H7 (cell line): ENCODE measurements at regions not wholly inside any gene's neighbourhood (a gene's known extent, or its start where the extent isn't known, plus 50 kb on each side); places are given as distances from the start of the nearest gene placed in this dataset.
"Not testable (repeated sequence)": the region's sequence is repeated elsewhere in the genome, so short reads cannot be mapped to it uniquely, and the experiment has no call there.

Experiments
- DNase-seq: peaks from one replicate; pipeline ENCODE4 v3.0.0; 2012
- H3K27me3 ChIP-seq: 2 replicates; pipeline ENCODE4 v1.6.0; 2011; ENCODE audit warnings: mild to moderate bottlenecking, low read length; ENCODE audit not compliant: control insufficient read depth, insufficient read depth
- H3K36me3 ChIP-seq: replicated peaks from 2 replicates; pipeline ENCODE4 v1.5.1; 2011; ENCODE audit warnings: low read length; ENCODE audit not compliant: control insufficient read depth, insufficient read depth
- H3K4me3 ChIP-seq: 2 replicates; pipeline ENCODE4 v1.5.1; 2011; ENCODE audit warnings: low read depth, mild to moderate bottlenecking, control low read depth, low read length, moderate library complexity; ENCODE audit not compliant: insufficient read depth

DNA sequence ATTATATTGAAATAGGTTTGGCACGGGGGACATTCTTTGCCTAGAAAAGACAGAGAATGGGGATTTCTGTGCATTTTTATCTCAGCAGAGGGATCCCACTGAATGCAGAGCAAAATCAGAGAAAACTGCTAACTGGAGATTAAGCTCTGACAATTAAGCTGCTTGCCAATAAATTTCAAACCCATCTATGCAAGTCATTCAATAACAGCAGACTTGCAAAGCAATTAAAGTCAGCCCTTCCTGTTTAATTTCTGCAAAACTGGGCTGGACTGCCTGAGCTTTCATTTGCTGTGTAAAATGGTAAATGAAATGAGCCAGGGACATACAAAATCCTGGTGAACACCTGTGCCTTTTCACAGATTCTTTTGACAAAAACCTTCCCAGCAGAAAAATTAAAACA lies 1273.9 kb upstream of the CNTN5 start:
- Histone ChIP-seq H3K27me3 (no peaks in the 10 kb centered on the region), H3K36me3 (no peaks in the 10 kb centered on the region), H3K4me3 (no peak overlapping the region)
- no peak for DNase-seq

GRCh38 chr11:97751405-97751804 lies 1269.3 kb upstream of the CNTN5 start:
- H3K27me3 ChIP-seq = no peaks in the 10 kb centered on the region
- DNase-seq = no peak
- no peaks in the 10 kb centered on the region for H3K36me3 ChIP-seq
- no peak overlapping the region for H3K4me3 ChIP-seq

- no peaks in the 10 kb centered on the region for H3K27me3 ChIP-seq
- no peak overlapping the region for H3K4me3 ChIP-seq
- DNase-seq = no peak
- no peaks in the 10 kb centered on the region for H3K36me3 ChIP-seq
These were observed 1268.8 kb upstream of the CNTN5 start for GRCh38 chr11:97751952-97752351.

GRCh38 chr11:97754976-97755375 lies 1265.8 kb upstream of the CNTN5 start:
- Histone ChIP-seq H3K36me3 (no peaks in the 10 kb centered on the region), H3K27me3 (no peaks in the 10 kb centered on the region), H3K4me3 (no peak overlapping the region)
- DNase-seq = no peak

GRCh38 chr11:97756571-97757335 lies 1264.0 kb upstream of the CNTN5 start:
- no peaks in the 10 kb centered on the region for H3K27me3 ChIP-seq
- no peaks in the 10 kb centered on the region for H3K36me3 ChIP-seq
- H3K4me3 ChIP-seq = no peak overlapping the region
- no peak for DNase-seq

- no peak for DNase-seq
- no peaks in the 10 kb centered on the region for H3K27me3 ChIP-seq
These were observed 1259.6 kb upstream of the CNTN5 start for GRCh38 chr11:97761175-97761574.

GRCh38 chr11:97764193-97764592 lies 1256.6 kb upstream of the CNTN5 start:
- Histone ChIP-seq H3K4me3 (no peak overlapping the region), H3K27me3 (no peaks in the 10 kb centered on the region), H3K36me3 (no peaks in the 10 kb centered on the region)
- no peak for DNase-seq

More at GRCh38 chr11:97761175-97761574, 1259.6 kb upstream of the CNTN5 start:
- Histone ChIP-seq H3K4me3 (no peak overlapping the region), H3K36me3 (no peaks in the 10 kb centered on the region)

DNA sequence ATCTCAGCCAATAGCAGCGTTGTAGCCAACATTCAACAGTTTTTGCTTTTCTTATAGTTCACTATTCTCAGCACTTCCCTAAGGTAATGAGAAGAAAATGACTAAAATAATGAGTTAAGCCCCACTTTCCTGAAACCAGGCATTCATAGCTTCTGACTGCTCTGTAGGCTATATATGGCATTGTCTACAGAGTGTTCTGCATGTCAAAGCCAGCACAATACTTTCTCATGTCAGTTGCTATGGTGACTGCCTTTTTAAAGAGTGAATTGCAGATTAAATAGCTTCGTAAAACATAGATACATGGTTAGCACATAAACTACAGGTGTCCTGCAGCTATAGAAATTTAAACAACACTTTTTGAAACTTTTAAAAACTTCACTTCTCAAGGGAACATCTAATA lies 1256.1 kb upstream of the CNTN5 start:
- Histone ChIP-seq H3K36me3 (no peaks in the 10 kb centered on the region), H3K4me3 (no peak overlapping the region), H3K27me3 (no peaks in the 10 kb centered on the region)
- no peak for DNase-seq

- no peak for DNase-seq
- Histone ChIP-seq H3K36me3 (no peaks in the 10 kb centered on the region), H3K4me3 (no peak overlapping the region), H3K27me3 (no peaks in the 10 kb centered on the region)
These were observed 1250.2 kb upstream of the CNTN5 start for GRCh38 chr11:97770570-97770969.

GRCh38 chr11:97772705-97773104 lies 1248.0 kb upstream of the CNTN5 start:
- H3K27me3 ChIP-seq = no peaks in the 10 kb centered on the region
- no peak overlapping the region for H3K4me3 ChIP-seq
- no peaks in the 10 kb centered on the region for H3K36me3 ChIP-seq
- no peak for DNase-seq

- H3K27me3 ChIP-seq, DNase-seq, H3K36me3 ChIP-seq, H3K4me3 ChIP-seq: not testable (repeated sequence)
These were observed 1236.4 kb upstream of the CNTN5 start for GRCh38 chr11:97784388-97784787.

GRCh38 chr11:97786961-97787360 lies 1233.8 kb upstream of the CNTN5 start:
- DNase-seq = no peak
- Histone ChIP-seq H3K36me3 (no peaks in the 10 kb centered on the region), H3K27me3 (no peaks in the 10 kb centered on the region), H3K4me3 (no peak overlapping the region)

DNA sequence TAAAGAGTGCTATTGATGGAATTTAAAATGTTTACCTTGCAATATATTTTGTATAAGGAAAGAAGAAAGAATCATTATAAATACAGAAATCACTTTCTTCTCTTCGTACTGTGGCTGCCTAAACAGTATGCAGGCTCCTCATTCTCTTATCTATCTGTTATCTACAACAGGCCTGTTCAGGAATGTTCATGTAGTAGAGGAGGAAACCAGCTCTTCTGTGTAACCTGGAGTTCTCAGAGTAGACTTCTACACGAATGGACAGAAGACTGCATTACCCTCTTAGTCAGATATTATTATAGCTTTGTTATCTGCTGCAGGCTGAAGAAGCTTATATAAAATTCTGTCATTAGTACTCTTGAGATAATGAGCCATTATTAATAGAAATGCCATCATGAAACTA lies 1225.9 kb upstream of the CNTN5 start:
- Histone ChIP-seq H3K36me3 (no peaks in the 10 kb centered on the region), H3K4me3 (no peak overlapping the region), H3K27me3 (no peaks in the 10 kb centered on the region)
- no peak for DNase-seq

GRCh38 chr11:97800891-97801290 lies 1219.9 kb upstream of the CNTN5 start:
- no peak for DNase-seq
- no peaks in the 10 kb centered on the region for H3K27me3 ChIP-seq
- H3K4me3 ChIP-seq = no peak overlapping the region
- H3K36me3 ChIP-seq = no peaks in the 10 kb centered on the region

DNA sequence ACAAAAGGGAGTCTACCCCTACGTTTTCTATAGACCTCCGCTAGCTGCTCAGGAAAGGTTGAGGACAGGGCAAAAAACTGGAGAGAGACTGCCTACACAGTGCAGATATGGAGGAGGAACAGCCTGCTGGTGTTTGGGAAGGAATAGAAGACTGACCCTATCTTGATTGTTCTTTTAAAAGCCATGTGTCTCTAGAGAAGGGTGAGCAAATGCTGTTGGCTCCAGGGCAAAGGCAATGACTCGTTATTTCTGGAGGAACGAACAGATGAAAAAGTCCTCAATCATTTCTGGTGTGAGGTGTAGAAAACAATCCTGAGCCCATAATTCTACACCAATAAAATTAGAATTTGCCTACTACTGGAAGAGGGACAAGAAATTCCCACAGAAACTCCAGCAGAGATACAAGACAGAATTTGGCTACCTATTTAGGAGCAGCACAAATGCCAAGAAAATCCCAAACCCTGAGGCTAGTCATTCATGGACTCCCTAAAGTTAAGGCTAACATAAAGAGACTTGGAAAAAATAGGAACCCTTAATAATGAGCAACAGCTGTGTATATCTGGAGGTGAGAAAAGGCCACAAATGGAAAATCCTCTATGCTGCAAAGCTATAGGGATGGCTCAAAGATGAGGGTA lies 1206.3 kb upstream of the CNTN5 start:
- Histone ChIP-seq H3K36me3 (no peaks in the 10 kb centered on the region), H3K4me3 (no peak overlapping the region), H3K27me3 (no peaks in the 10 kb centered on the region)
- no peak for DNase-seq
